Activated T-helper 1 cell treated with Interleukin-2 at 50 U/mL for 16 hours (primary cell): ENCODE measurements at regions not wholly inside any gene's neighbourhood (a gene's known extent, or its start where the extent isn't known, plus 50 kb on each side); places are given as distances from the start of the nearest gene placed in this dataset.

ENCODE experiments used
- DNase-seq: peaks from one replicate; pipeline ENCODE4 v3.0.0-alpha.2; 2020; ENCODE audit warnings: low read depth

GRCh38 chr12:130216031-130216430, 53.8 kb downstream of the FZD10 start:
- DNase-seq = no peak

GRCh38 chr12:130218682-130219081, 56.4 kb downstream of the FZD10 start:
- DNase-seq = no peak

GRCh38 chr12:130219929-130220705, 57.9 kb downstream of the FZD10 start:
- no peak for DNase-seq

GRCh38 chr12:130220706-130221100, 58.4 kb downstream of the FZD10 start:
- DNase-seq = no peak

GRCh38 chr12:130222519-130223218, 60.4 kb downstream of the FZD10 start:
- DNase-seq = no peak

- DNase-seq = no peak
Measured at GRCh38 chr12:130223767-130224244, 61.5 kb downstream of the FZD10 start.

- DNase-seq = no peak
Measured at GRCh38 chr12:130224613-130225012, 62.3 kb downstream of the FZD10 start.

- no peak for DNase-seq
Measured at GRCh38 chr12:130225347-130225746, 63.1 kb downstream of the FZD10 start.

- DNase-seq = no peak
Measured at GRCh38 chr12:130226126-130226525, 63.9 kb downstream of the FZD10 start.

GRCh38 chr12:130226771-130227170, 64.5 kb downstream of the FZD10 start:
- DNase-seq = no peak

GRCh38 chr12:130227641-130228040, 65.4 kb downstream of the FZD10 start:
- DNase-seq = no peak

- no peak for DNase-seq
Measured at GRCh38 chr12:130236446-130236845, 74.2 kb downstream of the FZD10 start.

- no peak for DNase-seq
Measured at GRCh38 chr12:130240831-130241590, 78.7 kb downstream of the FZD10 start.

- no peak for DNase-seq
Measured at GRCh38 chr12:130242506-130242905, 80.2 kb downstream of the FZD10 start.

- no peak for DNase-seq
Measured at GRCh38 chr12:130245251-130245650, 83.0 kb downstream of the FZD10 start.

- no peak for DNase-seq
Measured at GRCh38 chr12:130246560-130246959, 84.3 kb downstream of the FZD10 start.

GRCh38 chr12:130247634-130248237, 85.5 kb downstream of the FZD10 start:
- no peak for DNase-seq

GRCh38 chr12:130249376-130249775, 87.1 kb downstream of the FZD10 start:
- DNase-seq = no peak

- DNase-seq = no peak
Measured at GRCh38 chr12:130251236-130251780, 86.4 kb upstream of the PIWIL1 start.

GRCh38 chr12:130253866-130254265, 83.8 kb upstream of the PIWIL1 start:
- no peak for DNase-seq

- no peak for DNase-seq
Measured at GRCh38 chr12:130254461-130255276, 83.0 kb upstream of the PIWIL1 start.
